BLaER1 treated with 17β-estradiol and CSF1 and Interleukin-3, amounts not matched to agents 10 nM and 100 nM (cell line): ENCODE measurements at regions not wholly inside any gene's neighbourhood (a gene's known extent, or its start where the extent isn't known, plus 50 kb on each side); places are given as distances from the start of the nearest gene placed in this dataset.

Source experiments
- H3K27ac ChIP-seq, 11 experiments: shearing (Covaris generic); formaldehyde crosslinking; 2 replicates each; pipeline ENCODE4 v1.8.1; 2022
- H3K27me3 ChIP-seq, 11 experiments: shearing (Covaris generic); formaldehyde crosslinking; 2 replicates each; pipeline ENCODE4 v1.8.1; 2022
- H3K36me3 ChIP-seq, 11 experiments: shearing (Covaris generic); formaldehyde crosslinking; 2 replicates each; pipeline ENCODE4 v1.8.1; 2022
- H3K4me1 ChIP-seq, 10 experiments: shearing (Covaris generic); formaldehyde crosslinking; 2 replicates each; pipeline ENCODE4 v1.8.1; 2022
- H3K4me2 ChIP-seq, 11 experiments: shearing (Covaris generic); formaldehyde crosslinking; 2 replicates each; pipeline ENCODE4 v1.8.1; 2022
- H3K4me3 ChIP-seq, 10 experiments: shearing (Covaris generic); formaldehyde crosslinking; 2 replicates each; pipeline ENCODE4 v1.8.1; 2022
- H3K9ac ChIP-seq, 11 experiments: shearing (Covaris generic); formaldehyde crosslinking; 2 replicates each; pipeline ENCODE4 v1.8.1; 2022
- H3K9me3 ChIP-seq, 11 experiments: shearing (Covaris generic); formaldehyde crosslinking; replicated peaks in 1 of 11; 2 replicates each; pipeline ENCODE4 v1.8.1; 2022
- H4K20me1 ChIP-seq, 11 experiments: shearing (Covaris generic); formaldehyde crosslinking; 2 replicates each; pipeline ENCODE4 v1.8.1; 2022
- Cebpa-rat ChIP-seq, 11 experiments: shearing (Covaris generic); IDR thresholded peaks; 2 replicates each; pipeline ENCODE4 v1.8.1; 2022

- Histone ChIP-seq H4K20me1 (no peaks in the 10 kb centered on the region), H3K9me3 (peaks cover 0 to under 1% (median 0%) of the 10 kb centered on the region in 11 experiments; a peak in 1 of 22 replicates), H3K27me3 (no peaks in the 10 kb centered on the region), H3K27ac (no peak overlapping the region), H3K4me3 (no peak overlapping the region), H3K4me2 (no peak overlapping the region), H3K36me3 (no peaks in the 10 kb centered on the region), H3K4me1 (no peaks in the 10 kb centered on the region), H3K9ac (no peak overlapping the region)
- TF ChIP-seq Cebpa-rat (IDR thresholded peaks at IDR 0.05) = no peak
Measured at GRCh38 chr21:18661842-18662241, 258.3 kb upstream of the TMPRSS15 start.

GRCh38 chr21:18663663-18664062, 260.1 kb upstream of the TMPRSS15 start:
- Histone ChIP-seq H3K9me3 (no peaks in the 10 kb centered on the region), H3K4me3 (no peak overlapping the region), H3K4me2 (no peak overlapping the region), H3K27me3 (no peaks in the 10 kb centered on the region), H3K27ac (no peak overlapping the region), H4K20me1 (no peaks in the 10 kb centered on the region), H3K36me3 (no peaks in the 10 kb centered on the region), H3K9ac (no peak overlapping the region), H3K4me1 (no peaks in the 10 kb centered on the region)
- no peak for TF ChIP-seq Cebpa-rat (IDR thresholded peaks at IDR 0.05)

GRCh38 chr21:18666725-18667124, 263.1 kb upstream of the TMPRSS15 start:
- Histone ChIP-seq H4K20me1 (no peaks in the 10 kb centered on the region), H3K9me3 (0 out of 22 replicates have a peak, but pooled peaks cover 0 to 3% (median 0%) of the 10 kb centered on the region in 11 experiments), H3K27me3 (no peaks in the 10 kb centered on the region), H3K36me3 (no peaks in the 10 kb centered on the region), H3K27ac (no peak overlapping the region), H3K9ac (no peak overlapping the region), H3K4me3 (no peak overlapping the region), H3K4me2 (no peak overlapping the region), H3K4me1 (no peaks in the 10 kb centered on the region)
- TF ChIP-seq Cebpa-rat (IDR thresholded peaks at IDR 0.05) = no peak

GRCh38 chr21:18673789-18674188, 270.2 kb upstream of the TMPRSS15 start:
- no peak overlapping the region for H3K27ac ChIP-seq
- no peak for TF ChIP-seq Cebpa-rat (IDR thresholded peaks at IDR 0.05)
- H3K4me1 ChIP-seq = 0 out of 20 replicates have a peak, but pooled peaks cover 0 to 3% (median 0%) of the 10 kb centered on the region in 10 experiments
- H3K36me3 ChIP-seq = no peaks in the 10 kb centered on the region
- H3K9me3 ChIP-seq = 0 out of 22 replicates have a peak, but pooled peaks cover 0 to 3% (median 0%) of the 10 kb centered on the region in 11 experiments
- no peak overlapping the region for H3K4me2 ChIP-seq
- no peak overlapping the region for H3K9ac ChIP-seq
- no peaks in the 10 kb centered on the region for H4K20me1 ChIP-seq
- no peaks in the 10 kb centered on the region for H3K27me3 ChIP-seq
- H3K4me3 ChIP-seq = no peak overlapping the region

GRCh38 chr21:18677632-18678031, 274.0 kb upstream of the TMPRSS15 start:
- Histone ChIP-seq H3K27ac (no peak overlapping the region), H3K27me3 (no peaks in the 10 kb centered on the region), H3K4me1 (0 out of 20 replicates have a peak, but pooled peaks cover 0 to 6% (median 0%) of the 10 kb centered on the region in 10 experiments), H3K4me3 (no peak overlapping the region), H3K9me3 (no peaks in the 10 kb centered on the region), H3K9ac (no peak overlapping the region), H3K36me3 (no peaks in the 10 kb centered on the region), H3K4me2 (no peak overlapping the region), H4K20me1 (no peaks in the 10 kb centered on the region)
- TF ChIP-seq Cebpa-rat (IDR thresholded peaks at IDR 0.05) = no peak

GRCh38 chr21:18705971-18706370, 302.4 kb upstream of the TMPRSS15 start:
- Histone ChIP-seq H3K4me2 (no peak overlapping the region), H3K27me3 (no peaks in the 10 kb centered on the region), H3K4me1 (no peaks in the 10 kb centered on the region), H3K36me3 (no peaks in the 10 kb centered on the region), H4K20me1 (no peaks in the 10 kb centered on the region), H3K27ac (no peak overlapping the region), H3K4me3 (no peak overlapping the region), H3K9ac (no peak overlapping the region), H3K9me3 (no peaks in the 10 kb centered on the region)
- no peak for TF ChIP-seq Cebpa-rat (IDR thresholded peaks at IDR 0.05)

- Histone ChIP-seq H3K4me2 (no peak overlapping the region), H3K4me3 (no peak overlapping the region)
- no peak for TF ChIP-seq Cebpa-rat (IDR thresholded peaks at IDR 0.05)
Measured at GRCh38 chr21:18711662-18712061, 308.1 kb upstream of the TMPRSS15 start.

GRCh38 chr21:18715606-18716005, 312.0 kb upstream of the TMPRSS15 start:
- Histone ChIP-seq H3K27me3 (no peaks in the 10 kb centered on the region), H4K20me1 (no peaks in the 10 kb centered on the region), H3K9ac (no peak overlapping the region), H3K4me3 (no peak overlapping the region), H3K4me2 (no peak overlapping the region), H3K36me3 (no peaks in the 10 kb centered on the region), H3K9me3 (peaks cover 7 to 18% (median 14%) of the 10 kb centered on the region in 11 experiments; a peak in 17 of 22 replicates), H3K27ac (no peak overlapping the region), H3K4me1 (peaks cover 0 to 5% (median 0%) of the 10 kb centered on the region in 10 experiments; a peak in 2 of 20 replicates)
- no peak for TF ChIP-seq Cebpa-rat (IDR thresholded peaks at IDR 0.05)

More at GRCh38 chr21:18711662-18712061, 308.1 kb upstream of the TMPRSS15 start:
- H3K4me1 ChIP-seq = peaks cover 0 to 4% (median 0%) of the 10 kb centered on the region in 10 experiments; a peak in 2 of 20 replicates
- no peaks in the 10 kb centered on the region for H3K27me3 ChIP-seq
- no peaks in the 10 kb centered on the region for H4K20me1 ChIP-seq
- H3K9ac ChIP-seq = no peak overlapping the region
- no peaks in the 10 kb centered on the region for H3K36me3 ChIP-seq
- no peak overlapping the region for H3K27ac ChIP-seq
- H3K9me3 ChIP-seq = peaks cover 7 to 18% (median 14%) of the 10 kb centered on the region in 11 experiments; a peak in 17 of 22 replicates

- Histone ChIP-seq H3K36me3 (no peaks in the 10 kb centered on the region), H3K4me2 (peak overlapping the region in 4 of 11 experiments; percentile 7 to 32 (median 12); a peak in 3 of 22 replicates), H3K4me3 (no peak overlapping the region), H3K27me3 (no peaks in the 10 kb centered on the region), H3K9me3 (peaks cover 7 to 13% (median 9%) of the 10 kb centered on the region in 11 experiments; a peak in 16 of 22 replicates), H3K9ac (no peak overlapping the region), H4K20me1 (no peaks in the 10 kb centered on the region), H3K4me1 (peaks cover 0 to 5% (median 0%) of the 10 kb centered on the region in 10 experiments; a peak in 2 of 20 replicates), H3K27ac (no peak overlapping the region)
- TF ChIP-seq Cebpa-rat (IDR thresholded peaks at IDR 0.05) = no peak
Measured at GRCh38 chr21:18716578-18717138, 313.1 kb upstream of the TMPRSS15 start.

- no peaks in the 10 kb centered on the region for H3K36me3 ChIP-seq
- H3K4me1 ChIP-seq = no peaks in the 10 kb centered on the region
- H3K27me3 ChIP-seq = no peaks in the 10 kb centered on the region
- no peaks in the 10 kb centered on the region for H4K20me1 ChIP-seq
- no peak overlapping the region for H3K4me2 ChIP-seq
- no peak overlapping the region for H3K9ac ChIP-seq
- H3K9me3 ChIP-seq = no peaks in the 10 kb centered on the region
- no peak overlapping the region for H3K27ac ChIP-seq
- H3K4me3 ChIP-seq = no peak overlapping the region
- TF ChIP-seq Cebpa-rat (IDR thresholded peaks at IDR 0.05) = no peak
Measured at GRCh38 chr21:18722193-18722592, 318.6 kb upstream of the TMPRSS15 start.
